ENCODE measurements at regions not wholly inside any gene's neighbourhood (a gene's known extent, or its start where the extent isn't known, plus 50 kb on each side); places are given as distances from the start of the nearest gene placed in this dataset.

DNA sequence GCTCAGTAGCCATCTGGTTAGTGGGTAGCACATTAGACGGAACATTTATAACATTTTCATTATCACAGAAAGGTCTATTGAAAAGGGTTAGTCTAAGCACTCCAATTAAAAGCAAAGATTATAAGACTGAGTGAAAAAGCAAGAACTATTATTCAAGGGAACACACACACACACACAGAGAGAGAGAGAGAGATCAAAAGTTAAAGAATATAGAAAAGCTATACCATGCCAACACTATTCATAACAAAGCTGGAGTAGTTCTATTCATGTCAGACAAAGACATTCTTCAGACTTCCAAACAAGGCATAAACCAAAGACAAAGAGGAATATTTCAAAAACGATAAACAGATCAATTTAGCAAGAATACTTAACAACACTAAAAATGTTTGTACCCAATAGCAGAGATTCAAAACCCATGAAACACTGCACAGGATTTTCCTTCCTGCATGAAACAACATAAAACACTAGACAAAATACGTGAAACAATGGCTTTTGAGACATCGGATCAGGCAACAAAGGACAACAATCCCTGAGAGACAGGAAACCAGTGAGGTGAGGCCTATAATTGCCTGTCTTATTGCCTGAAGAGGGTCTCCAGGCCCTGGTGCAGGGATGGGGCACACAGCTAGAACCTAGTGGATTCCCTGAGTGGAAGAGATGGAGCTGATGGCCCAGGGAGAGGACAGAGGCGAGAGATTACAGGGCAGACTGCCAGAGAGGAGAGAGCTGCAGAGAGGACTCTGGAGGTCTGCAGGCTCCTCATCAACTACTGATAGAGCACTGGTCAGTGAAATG, 83.6 kb upstream of the NPAS2 start:
- Histone ChIP-seq H3K4me1 (ENCODE audit: insufficient read depth, low read length) (peaks cover 22% of the 10 kb centered on the region), H2AFZ (ENCODE audit: low read length) (no peak overlapping the region), H3K27ac (ENCODE audit: low read depth, low read length) (no peak overlapping the region), H4K20me1 (ENCODE audit: insufficient read depth, low read length) (no peaks in the 10 kb centered on the region), H3K4me2 (ENCODE audit: insufficient read depth, low read length) (no peak overlapping the region), H3K4me3 (ENCODE audit: insufficient read depth, low read length) (no peak overlapping the region), H3K79me2 (ENCODE audit: insufficient read depth, low read length) (no peaks in the 10 kb centered on the region), H3K36me3 (ENCODE audit: insufficient read depth, low read length) (no peaks in the 10 kb centered on the region), H3K9me3 (ENCODE audit: low read depth, low read length) (no peaks in the 10 kb centered on the region), H3K27me3 (ENCODE audit: insufficient read depth, low read length) (no peaks in the 10 kb centered on the region)
- no peak for DNase-seq (ENCODE audit: insufficient read length, low spot score, missing footprints)
- TF ChIP-seq, protein P1, sequence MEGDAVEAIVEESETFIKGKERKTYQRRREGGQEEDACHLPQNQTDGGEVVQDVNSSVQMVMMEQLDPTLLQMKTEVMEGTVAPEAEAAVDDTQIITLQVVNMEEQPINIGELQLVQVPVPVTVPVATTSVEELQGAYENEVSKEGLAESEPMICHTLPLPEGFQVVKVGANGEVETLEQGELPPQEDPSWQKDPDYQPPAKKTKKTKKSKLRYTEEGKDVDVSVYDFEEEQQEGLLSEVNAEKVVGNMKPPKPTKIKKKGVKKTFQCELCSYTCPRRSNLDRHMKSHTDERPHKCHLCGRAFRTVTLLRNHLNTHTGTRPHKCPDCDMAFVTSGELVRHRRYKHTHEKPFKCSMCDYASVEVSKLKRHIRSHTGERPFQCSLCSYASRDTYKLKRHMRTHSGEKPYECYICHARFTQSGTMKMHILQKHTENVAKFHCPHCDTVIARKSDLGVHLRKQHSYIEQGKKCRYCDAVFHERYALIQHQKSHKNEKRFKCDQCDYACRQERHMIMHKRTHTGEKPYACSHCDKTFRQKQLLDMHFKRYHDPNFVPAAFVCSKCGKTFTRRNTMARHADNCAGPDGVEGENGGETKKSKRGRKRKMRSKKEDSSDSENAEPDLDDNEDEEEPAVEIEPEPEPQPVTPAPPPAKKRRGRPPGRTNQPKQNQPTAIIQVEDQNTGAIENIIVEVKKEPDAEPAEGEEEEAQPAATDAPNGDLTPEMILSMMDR (IDR thresholded peaks at IDR 0.05; ENCODE audit: extremely low read depth, low read depth, low read length), result no peak

DNA sequence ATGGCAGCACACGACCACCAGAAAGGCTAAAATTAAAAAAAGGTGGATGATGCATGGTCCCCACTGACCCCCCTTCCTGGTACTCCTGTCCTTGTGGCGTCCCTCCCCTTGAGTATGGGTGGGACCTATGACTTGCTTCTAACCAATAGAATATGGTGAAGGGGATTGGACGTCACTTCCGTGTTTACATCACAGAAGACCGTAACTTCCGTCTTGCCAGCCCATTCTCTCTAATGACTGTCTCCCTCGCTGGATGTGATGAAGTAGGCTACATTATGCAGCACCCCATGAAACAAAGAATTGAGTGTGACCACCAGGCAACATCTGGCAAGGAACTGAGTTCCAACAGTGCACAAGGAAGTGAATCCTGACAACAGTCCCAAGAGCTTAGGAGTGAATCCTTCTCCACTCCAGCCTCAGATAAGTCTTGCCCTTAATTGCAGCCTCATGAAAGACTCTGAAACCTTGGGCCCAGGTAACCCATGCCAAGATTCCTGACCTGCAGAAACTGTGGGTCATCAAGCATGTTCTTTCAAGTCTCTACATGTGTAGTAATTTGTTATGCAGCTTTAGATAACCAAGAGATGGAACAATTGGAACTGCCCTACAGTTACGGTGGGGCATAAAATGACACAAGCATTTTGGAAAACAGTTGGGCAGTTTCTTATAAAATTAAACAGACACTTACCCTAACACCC, 80.1 kb upstream of the NPAS2 start:
- Histone ChIP-seq H3K4me3 (ENCODE audit: insufficient read depth, low read length) (no peak overlapping the region), H3K27ac (ENCODE audit: low read depth, low read length) (no peak overlapping the region), H3K79me2 (ENCODE audit: insufficient read depth, low read length) (no peaks in the 10 kb centered on the region), H3K4me2 (ENCODE audit: insufficient read depth, low read length) (no peak overlapping the region), H4K20me1 (ENCODE audit: insufficient read depth, low read length) (no peaks in the 10 kb centered on the region), H3K4me1 (ENCODE audit: insufficient read depth, low read length) (peaks cover 26% of the 10 kb centered on the region), H3K36me3 (ENCODE audit: insufficient read depth, low read length) (no peaks in the 10 kb centered on the region), H2AFZ (ENCODE audit: low read length) (no peak overlapping the region), H3K9me3 (ENCODE audit: low read depth, low read length) (no peaks in the 10 kb centered on the region), H3K27me3 (ENCODE audit: insufficient read depth, low read length) (no peaks in the 10 kb centered on the region)
- DNase-seq (ENCODE audit: insufficient read length, low spot score, missing footprints), result no peak
- TF ChIP-seq, protein P1 (IDR thresholded peaks at IDR 0.05; ENCODE audit: extremely low read depth, low read depth, low read length), result no peak

DNA sequence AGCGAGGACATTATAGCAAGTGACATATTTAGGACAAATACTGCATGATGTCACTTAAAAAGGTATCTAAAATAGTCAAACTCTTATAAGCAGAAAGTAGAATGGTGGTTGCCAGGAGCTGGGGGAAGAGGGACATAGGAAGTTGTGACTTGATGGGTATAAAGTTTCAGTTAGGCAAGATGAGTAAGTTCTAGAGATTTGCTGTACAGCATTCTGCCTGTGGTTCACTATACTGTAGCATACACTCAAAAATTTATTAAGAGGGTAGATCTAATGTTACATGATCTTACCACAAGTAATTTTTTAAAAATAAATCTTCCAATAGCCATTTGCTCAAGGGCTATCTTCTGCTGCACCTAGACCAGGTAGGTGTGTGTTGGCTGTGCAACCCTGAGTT, 78.1 kb upstream of the NPAS2 start:
- Histone ChIP-seq H3K4me3 (ENCODE audit: insufficient read depth, low read length) (peak overlapping the region; percentile 32), H3K27me3 (ENCODE audit: insufficient read depth, low read length) (no peaks in the 10 kb centered on the region)
- DNase-seq (ENCODE audit: insufficient read length, low spot score, missing footprints), result no peak

More for the DNA sequence above, 78.1 kb upstream of the NPAS2 start:
- peaks cover 30% of the 10 kb centered on the region for H3K4me1 ChIP-seq (ENCODE audit: insufficient read depth, low read length)
- H3K36me3 ChIP-seq (ENCODE audit: insufficient read depth, low read length), result no peaks in the 10 kb centered on the region
- TF ChIP-seq, protein P1 (IDR thresholded peaks at IDR 0.05; ENCODE audit: extremely low read depth, low read depth, low read length), result no peak
- no peaks in the 10 kb centered on the region for H3K79me2 ChIP-seq (ENCODE audit: insufficient read depth, low read length)
- H3K9me3 ChIP-seq (ENCODE audit: low read depth, low read length), result no peaks in the 10 kb centered on the region
- peak overlapping the region; percentile 71 for H3K4me2 ChIP-seq (ENCODE audit: insufficient read depth, low read length)
- H4K20me1 ChIP-seq (ENCODE audit: insufficient read depth, low read length), result no peaks in the 10 kb centered on the region
- H2AFZ ChIP-seq (ENCODE audit: low read length), result no peak overlapping the region
- H3K27ac ChIP-seq (ENCODE audit: low read depth, low read length), result peak overlapping the region; percentile 99

All from osteoblast (primary cell).